Karpas-422 (cell line): ENCODE measurements at regions not wholly inside any gene's neighbourhood (a gene's known extent, or its start where the extent isn't known, plus 50 kb on each side); places are given as distances from the start of the nearest gene placed in this dataset.
A peak's percentile ranks its signal among the peaks of the same experiment; 100 is the strongest.

Source experiments
- DNase-seq: peaks from one replicate; pipeline ENCODE4 v3.0.0-alpha.2; 2015
- H2AFZ ChIP-seq: fragments of 200-600 bp; sonication (generic); 2 replicates; pipeline ENCODE4 v1.6.1; 2014; ENCODE audit warnings: antibody characterized with exemption, low read length, mixed read lengths
- H3K27ac ChIP-seq: fragments of 200-600 bp; sonication (generic); 2 replicates; pipeline ENCODE4 v1.5.1; 2014; ENCODE audit warnings: mild to moderate bottlenecking, low read length, moderate library complexity
- H3K27me3 ChIP-seq: fragments of 200-600 bp; sonication (generic); 2 replicates; pipeline ENCODE4 v1.6.1; 2014; ENCODE audit warnings: low read length, mixed read lengths
- H3K36me3 ChIP-seq: fragments of 200-600 bp; sonication (generic); 2 replicates; pipeline ENCODE4 v1.6.1; 2014; ENCODE audit warnings: low read length, mixed read lengths; ENCODE audit not compliant: insufficient read depth
- H3K4me1 ChIP-seq: fragments of 200-600 bp; sonication (generic); 2 replicates; pipeline ENCODE4 v1.6.1; 2014; ENCODE audit warnings: mild to moderate bottlenecking, low read length, mixed read lengths
- H3K4me2 ChIP-seq: fragments of 200-600 bp; sonication (generic); 2 replicates; pipeline ENCODE4 v1.6.1; 2014; ENCODE audit warnings: low read length, low read depth, mild to moderate bottlenecking; ENCODE audit not compliant: poor library complexity, severe bottlenecking
- H3K4me3 ChIP-seq: fragments of 200-600 bp; sonication (generic); 2 replicates; pipeline ENCODE4 v1.5.1; 2014; ENCODE audit warnings: mild to moderate bottlenecking, antibody characterized with exemption, low read length, mixed read lengths
- H3K79me2 ChIP-seq: fragments of 200-600 bp; sonication (generic); 2 replicates; pipeline ENCODE4 v1.6.1; 2014; ENCODE audit warnings: mild to moderate bottlenecking, low read length, mixed read lengths
- H3K9ac ChIP-seq: fragments of 200-600 bp; sonication (generic); 2 replicates; pipeline ENCODE4 v1.6.0; 2014; ENCODE audit warnings: low read length
- H3K9me2 ChIP-seq: fragments of 200-600 bp; sonication (generic), shearing (Covaris generic); replicated peaks from 2 replicates; pipeline ENCODE4 v1.6.0; 2014; ENCODE audit warnings: mild to moderate bottlenecking, low read length, moderate library complexity; ENCODE audit not compliant: insufficient read depth
- H3K9me3 ChIP-seq: fragments of 300-700, 200-600 bp; sonication (generic); 2 replicates; pipeline ENCODE4 v1.6.1; 2014; ENCODE audit warnings: low read length, mixed read lengths
- H4K20me1 ChIP-seq: fragments of 200-600 bp; sonication (generic); 2 replicates; pipeline ENCODE4 v1.6.1; 2014; ENCODE audit warnings: mild to moderate bottlenecking, antibody characterized with exemption, low read length, low read depth; ENCODE audit not compliant: insufficient read depth

DNA sequence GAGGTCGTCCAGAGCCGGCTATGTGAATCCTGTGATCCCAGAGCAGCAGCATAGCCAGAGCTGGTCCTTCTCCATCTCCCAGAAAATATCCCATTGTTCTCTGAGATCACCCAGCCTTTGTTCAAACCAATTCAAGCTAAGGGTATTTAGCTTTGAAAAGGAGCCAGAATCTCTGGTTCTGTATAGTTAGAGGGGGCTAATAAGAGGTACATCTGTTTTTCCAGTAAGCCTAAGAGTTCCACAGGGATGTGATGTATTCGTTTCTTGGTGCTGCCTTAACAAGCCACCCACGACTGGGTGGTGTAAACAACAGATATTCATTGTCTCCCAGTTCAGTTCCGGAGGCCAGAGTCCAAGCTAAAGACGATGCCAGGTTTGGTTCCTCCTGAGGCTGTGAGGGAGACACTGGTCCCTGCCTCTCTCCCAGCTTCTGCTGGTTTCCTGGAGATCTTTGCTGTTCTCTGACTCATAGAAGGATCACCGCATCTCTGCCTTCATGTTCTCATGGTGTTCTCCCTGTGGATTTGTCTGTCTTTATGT is 344.8 kb downstream of the MTRR start:
- H3K27ac ChIP-seq, result no peak overlapping the region
- no peaks in the 10 kb centered on the region for H3K9me3 ChIP-seq
- no peak overlapping the region for H3K4me3 ChIP-seq
- no peaks in the 10 kb centered on the region for H3K79me2 ChIP-seq
- no peak overlapping the region for H3K4me2 ChIP-seq
- no peaks in the 10 kb centered on the region for H3K36me3 ChIP-seq
- H3K4me1 ChIP-seq, result no peaks in the 10 kb centered on the region
- H3K9me2 ChIP-seq, result no peaks in the 10 kb centered on the region
- H3K9ac ChIP-seq, result no peak overlapping the region
- DNase-seq, result peak; percentile 28
- no peak overlapping the region for H2AFZ ChIP-seq
- H3K27me3 ChIP-seq, result no peaks in the 10 kb centered on the region
- H4K20me1 ChIP-seq, result no peaks in the 10 kb centered on the region

DNA sequence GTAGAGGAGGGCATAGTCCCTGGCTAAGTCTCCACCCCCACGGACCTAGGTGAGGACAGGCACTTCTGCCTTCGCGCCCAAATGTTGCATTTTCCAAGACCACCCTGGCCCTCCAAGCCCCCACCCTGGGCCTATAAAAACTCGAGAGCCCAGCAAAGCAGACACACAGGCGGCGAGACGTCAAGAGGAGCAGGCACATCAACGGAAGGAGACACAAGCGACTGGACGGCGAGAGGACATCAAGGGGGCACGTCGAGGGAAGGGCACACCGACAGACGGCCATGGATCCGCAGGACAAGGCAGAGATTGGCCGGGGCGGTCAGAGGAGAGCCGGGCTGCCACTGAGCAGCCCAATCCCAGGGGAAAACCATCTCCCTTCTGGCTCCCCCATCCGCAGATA is 348.0 kb downstream of the MTRR start:
- H3K9ac ChIP-seq, result no peak overlapping the region
- no peak overlapping the region for H3K27ac ChIP-seq
- no peaks in the 10 kb centered on the region for H3K9me2 ChIP-seq
- H3K4me3 ChIP-seq, result no peak overlapping the region
- no peaks in the 10 kb centered on the region for H3K79me2 ChIP-seq
- no peak overlapping the region for H3K4me2 ChIP-seq
- H3K36me3 ChIP-seq, result no peaks in the 10 kb centered on the region
- H4K20me1 ChIP-seq, result no peaks in the 10 kb centered on the region
- no peaks in the 10 kb centered on the region for H3K9me3 ChIP-seq
- H3K27me3 ChIP-seq, result no peaks in the 10 kb centered on the region
- H2AFZ ChIP-seq, result no peak overlapping the region
- no peak for DNase-seq
- no peaks in the 10 kb centered on the region for H3K4me1 ChIP-seq

DNA sequence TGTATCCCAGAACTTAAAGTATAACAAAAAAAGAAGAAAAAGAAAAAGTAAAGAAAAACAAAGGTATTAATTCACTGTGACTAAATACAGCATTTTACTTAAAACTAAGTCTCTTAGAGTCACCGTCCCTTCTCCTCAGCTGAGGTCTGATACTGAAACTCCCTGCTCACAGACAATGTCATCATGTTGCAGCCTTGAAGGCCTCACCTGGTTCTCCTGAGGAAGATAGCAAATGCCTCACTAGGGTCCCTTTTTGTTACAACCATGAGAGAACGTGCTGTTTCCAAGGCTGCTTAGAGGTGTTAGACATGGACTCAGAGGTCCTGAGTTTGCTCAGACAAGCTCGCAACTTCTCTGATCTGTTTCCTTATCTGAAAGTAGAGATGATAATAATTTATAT is 357.2 kb downstream of the MTRR start:
- Histone ChIP-seq H4K20me1 (no peaks in the 10 kb centered on the region), H3K9ac (no peak overlapping the region), H3K4me3 (no peak overlapping the region), H3K4me1 (no peaks in the 10 kb centered on the region), H3K27me3 (no peaks in the 10 kb centered on the region), H3K79me2 (no peaks in the 10 kb centered on the region), H3K9me2 (no peaks in the 10 kb centered on the region), H3K4me2 (no peak overlapping the region), H3K27ac (no peak overlapping the region), H3K9me3 (no peaks in the 10 kb centered on the region), H3K36me3 (no peaks in the 10 kb centered on the region), H2AFZ (no peak overlapping the region)
- peak; percentile 23 for DNase-seq

DNA sequence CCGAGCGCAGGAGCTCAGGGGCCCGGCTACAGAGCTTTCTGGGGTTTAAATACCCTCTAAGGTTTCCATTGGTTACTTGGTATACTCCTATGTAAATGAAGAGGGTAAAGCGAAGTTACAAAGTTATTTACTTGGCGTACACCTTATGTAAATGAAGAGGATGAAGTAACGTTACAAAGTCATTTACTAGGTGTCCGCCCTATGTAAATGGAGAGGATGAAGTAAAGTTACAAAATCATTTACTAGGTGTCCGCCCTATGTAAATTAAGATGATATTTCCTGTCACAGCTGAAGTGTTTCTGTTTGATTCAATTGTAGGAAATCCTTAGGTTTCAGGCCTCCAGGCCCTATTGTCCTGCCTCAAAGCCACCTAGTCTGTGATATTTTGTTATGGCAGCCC is 358.2 kb downstream of the MTRR start:
- Histone ChIP-seq H3K27ac (no peak overlapping the region), H3K79me2 (no peaks in the 10 kb centered on the region), H3K9ac (no peak overlapping the region), H3K9me3 (no peaks in the 10 kb centered on the region), H3K27me3 (no peaks in the 10 kb centered on the region), H3K4me3 (no peak overlapping the region), H2AFZ (no peak overlapping the region), H3K4me1 (no peaks in the 10 kb centered on the region), H3K4me2 (no peak overlapping the region), H3K36me3 (no peaks in the 10 kb centered on the region), H3K9me2 (no peaks in the 10 kb centered on the region), H4K20me1 (no peaks in the 10 kb centered on the region)
- peak; percentile 5 for DNase-seq

GRCh38 chr5:8229551-8229950 is 360.6 kb downstream of the MTRR start:
- DNase-seq, result peak; percentile 17
- H3K27me3 ChIP-seq, result no peaks in the 10 kb centered on the region
- H3K9ac ChIP-seq, result no peak overlapping the region
- H3K9me2 ChIP-seq, result no peaks in the 10 kb centered on the region
- no peak overlapping the region for H3K4me2 ChIP-seq
- no peaks in the 10 kb centered on the region for H3K9me3 ChIP-seq
- H3K79me2 ChIP-seq, result no peaks in the 10 kb centered on the region
- no peaks in the 10 kb centered on the region for H3K36me3 ChIP-seq
- H3K4me3 ChIP-seq, result no peak overlapping the region
- H2AFZ ChIP-seq, result no peak overlapping the region
- H4K20me1 ChIP-seq, result no peaks in the 10 kb centered on the region
- H3K4me1 ChIP-seq, result no peaks in the 10 kb centered on the region
- no peak overlapping the region for H3K27ac ChIP-seq

GRCh38 chr5:8230868-8231267 is 361.9 kb downstream of the MTRR start:
- H3K9ac ChIP-seq, result no peak overlapping the region
- no peak overlapping the region for H3K27ac ChIP-seq
- no peak for DNase-seq
- H3K27me3 ChIP-seq, result no peaks in the 10 kb centered on the region
- no peaks in the 10 kb centered on the region for H3K9me3 ChIP-seq
- H3K4me2 ChIP-seq, result no peak overlapping the region
- H3K9me2 ChIP-seq, result no peaks in the 10 kb centered on the region
- H3K79me2 ChIP-seq, result no peaks in the 10 kb centered on the region
- H3K36me3 ChIP-seq, result no peaks in the 10 kb centered on the region
- no peaks in the 10 kb centered on the region for H3K4me1 ChIP-seq
- H2AFZ ChIP-seq, result no peak overlapping the region
- H3K4me3 ChIP-seq, result no peak overlapping the region
- H4K20me1 ChIP-seq, result no peaks in the 10 kb centered on the region

DNA sequence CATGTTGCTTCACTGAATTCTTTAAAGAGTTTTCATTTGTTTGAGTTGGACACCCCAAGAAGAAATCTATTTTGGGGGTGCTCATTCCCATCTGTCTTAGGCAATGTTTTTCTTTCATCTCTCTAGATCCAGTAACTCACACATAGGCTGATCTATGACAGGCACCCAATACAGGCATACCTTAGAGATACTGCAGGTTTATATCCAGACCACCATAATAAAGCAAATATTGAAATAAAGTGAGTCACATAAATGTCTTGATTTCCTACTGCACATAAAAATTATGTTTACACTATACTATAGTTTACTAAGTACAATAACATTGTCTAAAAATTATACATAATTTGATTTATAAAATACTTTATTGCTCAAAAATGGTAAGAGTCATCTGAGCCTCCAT is 364.5 kb downstream of the MTRR start:
- H3K9ac ChIP-seq, result no peak overlapping the region

DNA sequence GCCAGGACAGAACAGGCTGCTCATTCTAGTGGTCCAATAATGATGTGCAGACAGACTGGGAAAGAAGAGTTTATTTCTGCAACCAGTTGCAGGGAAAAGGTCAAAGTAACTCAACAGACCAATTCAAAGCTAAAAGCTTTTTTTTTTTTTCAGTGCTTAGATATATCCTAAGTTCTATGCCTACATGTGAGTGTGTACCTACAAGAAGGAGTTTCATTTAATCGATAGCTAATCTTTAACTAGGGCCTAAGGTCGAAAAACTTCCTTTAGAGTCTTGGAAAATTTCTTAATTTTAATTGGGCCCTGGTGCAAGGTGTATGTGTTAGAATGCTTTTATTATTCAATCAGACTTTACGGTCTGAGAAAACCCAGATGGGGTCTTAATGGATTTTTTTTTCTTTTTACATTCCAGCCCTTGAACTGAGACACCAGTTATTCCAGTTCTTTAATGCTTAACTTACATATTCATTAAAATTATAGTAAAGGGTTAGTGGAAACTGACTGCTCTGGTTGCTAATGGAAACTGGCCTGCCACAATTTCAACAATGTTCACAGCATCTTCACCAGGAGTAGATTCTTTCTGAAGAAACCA is 365.3 kb downstream of the MTRR start:
- Histone ChIP-seq H3K27me3 (no peaks in the 10 kb centered on the region), H3K9me3 (no peaks in the 10 kb centered on the region), H4K20me1 (no peaks in the 10 kb centered on the region), H3K27ac (no peak overlapping the region), H2AFZ (no peak overlapping the region), H3K36me3 (no peaks in the 10 kb centered on the region), H3K9me2 (no peaks in the 10 kb centered on the region), H3K9ac (no peak overlapping the region), H3K79me2 (no peaks in the 10 kb centered on the region), H3K4me2 (no peak overlapping the region), H3K4me3 (no peak overlapping the region), H3K4me1 (no peaks in the 10 kb centered on the region)
- DNase-seq, result no peak

More for the DNA sequence above, 364.5 kb downstream of the MTRR start:
- no peak overlapping the region for H3K27ac ChIP-seq
- H4K20me1 ChIP-seq, result no peaks in the 10 kb centered on the region
- no peaks in the 10 kb centered on the region for H3K36me3 ChIP-seq
- H3K27me3 ChIP-seq, result no peaks in the 10 kb centered on the region
- no peaks in the 10 kb centered on the region for H3K9me2 ChIP-seq
- H3K9me3 ChIP-seq, result no peaks in the 10 kb centered on the region
- DNase-seq, result no peak
- no peaks in the 10 kb centered on the region for H3K4me1 ChIP-seq
- H3K79me2 ChIP-seq, result no peaks in the 10 kb centered on the region
- no peak overlapping the region for H3K4me3 ChIP-seq
- no peak overlapping the region for H3K4me2 ChIP-seq
- no peak overlapping the region for H2AFZ ChIP-seq
